Stimulated activated CD4-positive, alpha-beta T cell treated with anti-CD3 and anti-CD28 coated beads, Interleukin-15, amount 100 ng/mL, for 48 hours (primary cell): ENCODE measurements at regions not wholly inside any gene's neighbourhood (a gene's known extent, or its start where the extent isn't known, plus 50 kb on each side); places are given as distances from the start of the nearest gene placed in this dataset.

Experiments used
- DNase-seq, 2 donors: peaks; one replicate each; pipeline ENCODE4 v3.0.0-alpha.2; 2020; ENCODE audit warnings: low read depth in 2 of 2

DNA sequence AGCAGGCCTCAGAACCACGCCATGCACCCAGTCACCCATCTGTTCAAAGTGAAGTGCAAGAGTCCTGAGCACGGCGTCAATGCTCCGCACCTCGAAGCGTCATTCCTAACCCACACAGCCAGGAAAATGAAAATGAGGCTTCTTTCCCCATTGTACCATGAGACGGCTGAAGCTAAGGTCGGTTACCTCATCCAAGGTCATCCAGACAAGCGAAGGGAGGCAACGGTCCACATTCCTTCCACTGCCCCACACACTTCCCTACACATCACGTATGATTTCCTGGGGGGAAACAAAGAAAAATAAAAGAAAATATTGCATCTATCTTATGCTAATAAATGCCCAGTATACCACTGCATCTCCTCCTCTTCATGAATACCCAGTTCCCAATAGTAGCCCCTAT, 113.5 kb upstream of the RAB6C start:
- DNase-seq: no peak

DNA sequence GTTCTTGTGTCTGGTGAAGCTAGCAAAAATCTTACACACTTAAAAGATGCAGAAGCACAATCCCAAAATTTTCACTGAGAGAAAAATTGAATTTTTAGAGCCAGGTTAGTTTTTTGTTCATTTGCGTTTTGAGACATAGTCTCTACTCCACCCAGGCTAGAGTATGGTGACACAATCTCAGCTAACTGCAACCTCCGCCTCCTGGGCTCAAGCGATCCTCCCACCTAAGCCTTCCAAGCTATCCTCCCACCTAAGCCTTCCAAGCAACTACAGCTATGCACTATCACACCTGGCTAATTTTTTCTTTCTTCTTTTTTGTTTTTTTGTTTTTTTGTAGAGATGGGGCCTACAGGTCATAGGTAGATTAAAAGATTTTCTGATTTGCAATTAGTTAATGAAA, 113.1 kb upstream of the RAB6C start:
- no peak for DNase-seq

GRCh38 chr2:129868151-129868550, 111.3 kb upstream of the RAB6C start:
- DNase-seq: no peak

- DNase-seq: no peak
Measured at GRCh38 chr2:129870685-129871241, 108.7 kb upstream of the RAB6C start.

DNA sequence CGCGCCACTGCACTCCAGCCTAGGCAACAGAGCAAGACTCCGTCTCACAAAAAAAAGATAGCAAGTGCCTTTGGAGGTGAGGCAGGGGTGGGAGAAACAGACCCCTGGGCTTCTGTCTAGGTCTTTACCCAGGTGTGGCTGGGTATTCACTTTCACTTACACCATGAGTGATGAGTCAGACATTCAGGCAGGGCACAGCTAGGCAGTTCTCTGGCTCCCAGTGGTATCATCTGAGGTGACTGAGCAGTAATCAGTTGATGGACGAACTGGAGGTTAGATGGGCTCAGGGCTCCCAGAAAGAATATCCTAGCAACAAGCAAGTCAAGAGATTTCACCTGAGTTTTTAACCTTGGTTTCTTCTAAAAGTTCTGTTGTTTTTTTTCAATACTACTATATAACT, 107.0 kb upstream of the RAB6C start:
- DNase-seq: no peak

GRCh38 chr2:129876541-129876940, 102.9 kb upstream of the RAB6C start:
- no peak for DNase-seq

DNA sequence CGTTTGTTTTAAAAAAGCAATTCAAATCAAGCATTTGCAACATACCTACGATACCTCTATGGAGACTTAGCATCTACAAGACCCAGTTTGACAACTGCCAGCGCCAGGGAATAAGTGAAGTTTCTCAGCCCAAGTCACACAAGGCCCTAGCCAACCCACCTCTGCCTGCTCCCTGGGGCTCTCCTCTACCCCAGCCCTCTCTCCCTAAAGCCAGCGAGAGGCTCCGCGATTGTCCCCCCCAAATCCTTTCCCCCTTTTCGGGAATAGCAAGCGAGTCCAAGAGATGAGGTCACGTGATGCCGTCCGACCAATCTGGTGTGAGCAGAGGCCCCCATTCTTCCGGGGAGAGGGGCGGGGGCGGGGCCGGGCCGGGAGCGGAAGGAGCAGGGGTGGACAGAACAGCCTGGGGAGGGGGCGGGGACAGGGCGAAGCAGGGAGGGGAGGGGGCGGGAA, 102.2 kb upstream of the RAB6C start:
- DNase-seq: peak; percentile 60 to 78

DNA sequence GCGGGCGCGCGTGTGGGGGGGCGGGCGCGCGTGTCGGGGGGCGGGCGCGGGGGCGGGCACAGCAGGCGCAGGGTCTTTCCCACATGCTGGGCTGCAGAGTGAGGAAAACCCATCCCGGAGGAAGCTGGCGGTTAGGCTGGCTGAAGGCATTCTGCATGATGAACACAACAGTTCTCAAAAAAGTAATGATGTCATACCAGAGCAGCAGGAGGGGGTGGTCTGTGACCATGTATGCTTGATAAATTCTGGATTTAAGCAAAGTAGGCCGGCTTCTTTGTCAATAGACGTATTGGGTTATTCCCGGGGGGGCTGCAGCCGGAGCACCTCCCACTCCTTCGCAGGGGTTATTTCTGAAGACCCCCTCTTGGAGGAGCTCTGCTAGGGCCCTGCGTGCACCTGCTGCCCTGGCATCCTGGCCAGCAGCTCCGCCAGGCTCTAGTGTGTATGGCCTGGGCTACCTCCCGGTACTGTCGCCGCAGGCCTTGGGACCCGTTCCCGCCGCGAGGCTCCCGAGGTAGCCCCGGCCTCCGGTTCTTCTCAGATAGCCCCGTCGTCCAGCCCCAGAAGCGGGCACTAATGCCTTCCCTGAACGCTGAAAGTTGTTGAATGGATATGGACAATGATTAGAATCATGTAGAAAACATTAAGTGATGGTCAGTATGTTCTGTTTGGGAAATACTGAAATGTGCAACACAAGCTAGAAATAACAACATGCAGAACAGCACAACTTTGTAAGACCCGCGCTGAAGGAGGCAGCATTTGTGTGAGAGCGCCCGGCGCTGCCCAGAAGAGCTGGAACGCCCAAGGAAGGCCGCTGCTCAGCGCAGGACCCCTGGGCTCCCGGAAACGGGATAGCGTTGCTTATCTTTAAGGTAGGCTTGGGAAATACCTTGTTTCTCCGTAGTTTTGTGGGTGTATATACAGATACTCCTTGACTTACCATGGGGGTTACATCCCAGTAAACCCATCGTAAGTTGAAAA, 101.4 kb upstream of the RAB6C start:
- no peak for DNase-seq

GRCh38 chr2:129879614-129880180, 99.8 kb upstream of the RAB6C start:
- no peak for DNase-seq

GRCh38 chr2:129880309-129880708, 99.2 kb upstream of the RAB6C start:
- no peak for DNase-seq

DNA sequence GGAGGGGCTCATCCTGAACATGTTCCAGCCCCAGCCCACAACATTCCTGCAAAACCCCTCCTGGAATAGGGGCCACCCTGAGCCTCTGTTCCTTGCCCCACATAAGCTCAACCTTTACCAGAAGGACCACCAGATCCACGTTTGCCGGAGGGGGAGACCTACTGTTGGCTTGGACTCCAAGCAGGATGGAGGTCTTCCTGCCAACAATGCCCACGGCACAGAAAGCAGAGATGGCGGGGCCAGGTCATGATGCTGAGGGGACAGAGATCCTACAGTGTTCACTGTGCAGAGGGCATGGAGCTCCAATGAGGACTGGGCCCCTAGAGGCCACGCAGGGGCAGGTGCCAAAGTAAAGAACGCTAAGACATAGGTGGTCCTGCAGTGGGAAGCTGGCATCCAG, 98.5 kb upstream of the RAB6C start:
- DNase-seq: no peak

DNA sequence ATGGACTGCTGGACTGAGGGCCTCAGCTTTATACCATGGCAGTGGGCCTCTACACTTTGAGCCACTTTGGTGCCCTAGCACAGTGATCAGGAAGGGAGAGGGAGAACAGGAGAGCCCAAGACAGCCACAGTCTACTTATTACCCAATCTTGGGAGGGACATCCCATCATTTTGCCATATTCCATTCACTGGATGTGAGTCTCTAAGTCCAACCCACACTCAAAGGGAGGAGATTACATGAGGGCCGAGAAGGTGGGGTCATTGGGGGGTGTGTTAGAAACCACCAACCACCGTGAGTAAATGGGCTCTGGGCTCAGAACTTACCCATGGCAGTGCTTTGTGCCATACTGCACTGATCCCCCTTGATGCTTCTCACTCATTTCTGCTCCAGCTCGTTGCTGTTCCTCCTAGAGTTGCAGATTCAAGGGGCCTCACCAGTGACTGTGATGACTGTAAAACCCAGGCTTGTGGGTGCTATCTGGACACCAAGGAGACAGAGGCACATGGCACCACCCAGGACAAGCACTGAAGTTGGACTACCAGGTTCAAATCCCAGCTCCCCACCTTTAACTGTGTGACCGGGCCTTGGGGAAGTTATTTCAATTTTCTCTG, 97.6 kb upstream of the RAB6C start:
- DNase-seq: no peak

- no peak for DNase-seq
Measured at GRCh38 chr2:129882476-129882875, 97.0 kb upstream of the RAB6C start.

DNA sequence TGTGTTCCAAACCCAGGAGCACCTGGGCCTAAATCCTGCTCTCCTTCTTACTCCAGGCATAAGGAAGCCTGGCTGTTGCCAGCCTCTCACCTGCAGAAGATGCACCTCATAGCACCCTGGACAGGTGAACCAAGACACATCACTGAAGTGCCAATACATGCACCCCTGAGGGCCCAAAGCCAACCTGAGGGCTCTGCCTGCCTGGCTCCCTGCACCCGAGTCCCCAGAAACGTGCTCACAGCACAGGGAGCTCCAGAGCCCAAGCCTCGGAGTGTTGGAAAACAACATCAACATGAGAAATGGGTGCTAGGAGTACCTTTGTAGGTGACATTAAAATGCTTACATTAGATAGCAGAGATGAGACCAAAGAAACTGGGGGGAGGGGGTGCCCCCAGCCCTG, 96.3 kb upstream of the RAB6C start:
- DNase-seq: no peak

DNA sequence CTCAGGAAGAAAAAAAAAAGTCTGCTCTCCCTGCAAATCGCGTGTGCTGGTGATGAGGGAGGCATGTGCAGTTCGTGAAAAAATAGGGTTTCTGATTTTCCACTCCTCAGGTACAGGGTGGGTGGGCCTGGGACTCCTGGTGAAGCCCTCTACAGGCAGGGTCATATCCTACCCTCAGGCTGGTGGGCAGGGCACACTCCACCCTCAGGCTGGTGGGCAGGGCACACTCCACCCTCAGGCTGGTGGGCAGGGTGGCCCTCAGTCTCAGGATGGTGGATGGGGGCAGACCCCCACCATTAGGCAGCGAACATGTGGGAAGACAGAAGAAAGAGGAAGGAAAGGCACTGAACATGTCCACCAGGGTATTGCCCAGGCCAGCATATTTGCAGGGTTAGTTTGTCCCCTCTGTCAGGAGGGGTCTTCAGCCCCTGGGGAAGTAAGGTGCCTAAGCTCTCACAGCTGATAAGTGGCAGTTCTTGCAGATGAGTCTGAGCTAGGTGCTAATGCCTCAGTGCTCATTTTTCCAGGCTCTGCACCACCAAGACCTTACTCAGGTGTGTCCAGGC, 95.2 kb upstream of the RAB6C start:
- no peak for DNase-seq

- no peak for DNase-seq
Measured at GRCh38 chr2:129885735-129886134, 93.7 kb upstream of the RAB6C start.

DNA sequence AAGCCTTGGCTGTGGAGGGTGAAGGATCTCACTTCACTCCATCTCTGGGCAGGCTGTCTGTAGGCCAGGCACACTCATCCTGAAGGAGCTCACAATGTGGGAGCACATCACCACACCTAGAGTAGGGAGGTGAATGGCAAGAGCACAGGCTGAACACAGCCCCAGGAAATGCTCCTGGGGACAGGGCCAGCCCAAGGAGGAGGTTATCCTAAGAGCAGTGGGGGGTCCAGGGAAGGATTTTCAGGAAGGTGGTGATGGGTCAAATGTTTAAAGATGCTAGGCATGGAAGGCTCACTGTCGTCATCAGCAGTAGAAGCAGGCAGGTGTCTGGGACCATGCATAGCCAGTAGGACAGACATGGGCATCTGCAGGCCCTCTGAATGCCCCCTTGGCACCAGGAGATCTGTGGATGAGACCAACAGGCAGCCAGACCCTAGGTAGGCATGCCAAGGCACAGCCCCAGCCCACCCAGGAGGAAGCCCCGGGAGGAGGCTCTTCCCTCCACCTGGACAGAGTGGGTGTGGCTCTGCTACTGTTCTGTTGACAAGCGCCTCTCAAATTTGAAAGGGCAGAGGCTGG, 91.7 kb upstream of the RAB6C start:
- DNase-seq: no peak

DNA sequence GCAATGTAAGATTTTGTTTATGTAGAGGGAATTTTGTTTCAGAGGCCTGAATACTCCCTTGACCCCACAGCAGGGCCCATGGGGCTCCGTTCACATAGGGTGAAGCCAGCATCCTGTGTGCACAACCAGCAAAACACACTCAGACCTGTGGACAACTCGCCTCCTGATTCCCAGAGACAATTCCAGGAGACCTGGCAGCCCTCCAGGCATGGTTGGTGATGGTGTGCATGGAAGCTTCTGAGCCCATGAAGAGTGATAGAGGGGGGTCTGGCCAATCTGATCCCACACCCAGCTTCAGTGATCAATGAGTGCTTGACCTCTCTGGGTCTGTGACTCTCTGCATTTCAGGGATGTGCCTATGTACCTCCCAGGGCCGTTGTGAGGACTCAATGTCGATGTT, 91.0 kb upstream of the RAB6C start:
- DNase-seq: no peak

DNA sequence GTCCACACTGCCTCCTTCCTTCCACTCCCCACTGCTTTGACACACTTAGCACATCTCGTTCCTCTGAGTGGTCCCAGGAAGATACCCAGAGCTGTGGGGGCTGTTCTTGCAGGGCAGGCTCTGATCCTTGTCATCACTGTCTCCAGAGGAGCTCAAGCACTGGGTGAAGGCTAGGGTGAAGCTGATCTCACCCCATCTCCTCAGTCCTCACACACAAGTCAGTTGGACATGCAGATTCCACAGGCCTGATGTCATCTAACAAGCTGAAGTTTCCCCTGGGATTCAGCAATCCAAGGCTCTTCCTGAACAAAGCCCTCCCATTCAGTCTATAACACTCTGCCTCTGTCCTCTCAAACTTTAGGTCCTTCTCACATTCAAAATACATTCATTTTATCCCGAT, 90.6 kb upstream of the RAB6C start:
- DNase-seq: no peak

DNA sequence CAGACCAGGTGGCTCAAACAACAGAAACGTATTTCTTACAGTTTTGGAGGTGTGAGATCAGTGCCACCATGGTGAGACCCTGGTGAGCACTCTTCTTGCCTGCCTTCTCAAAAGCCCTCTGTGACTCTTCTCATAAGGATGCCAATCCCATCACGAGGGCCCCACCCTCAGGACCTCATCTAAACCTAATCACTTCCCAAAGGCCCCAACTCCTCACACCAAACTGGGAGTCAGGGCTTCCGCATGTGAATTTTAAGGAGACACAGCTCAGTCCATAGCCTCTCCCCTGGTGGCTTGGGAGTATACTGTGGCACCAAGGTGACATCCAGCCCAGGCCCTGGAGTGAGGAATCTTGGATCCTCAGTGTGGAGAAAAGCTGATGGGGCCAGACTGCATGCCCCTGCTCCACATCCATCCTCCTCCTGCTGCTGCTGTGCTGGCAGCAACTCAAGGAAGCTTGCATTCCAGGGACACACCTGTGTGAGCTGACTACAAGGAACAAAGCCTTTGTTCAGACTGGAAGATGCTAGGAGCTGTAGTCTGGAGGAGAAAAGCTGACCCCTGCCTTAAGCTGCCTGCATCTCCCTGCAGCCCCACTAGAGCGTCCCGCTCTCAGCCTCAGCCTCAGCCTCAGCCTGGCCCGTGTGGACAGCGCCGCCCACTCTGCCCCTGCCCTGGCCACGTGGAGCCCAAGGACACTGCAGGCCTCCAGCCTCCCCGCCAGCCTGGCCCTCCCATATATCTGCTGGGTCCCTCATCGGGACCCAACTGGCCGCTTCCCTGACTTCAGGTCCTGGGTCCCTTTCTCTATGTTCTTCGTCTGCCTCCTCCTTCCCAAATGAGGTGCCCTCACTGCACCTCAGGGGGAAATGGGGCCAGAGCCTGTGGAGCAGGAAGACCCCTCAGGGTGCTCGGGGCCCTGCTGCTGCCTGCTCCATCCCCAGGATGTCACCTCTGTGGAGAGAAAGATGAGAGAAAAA, 87.8 kb upstream of the RAB6C start:
- no peak for DNase-seq

GRCh38 chr2:129892360-129892759, 87.1 kb upstream of the RAB6C start:
- no peak for DNase-seq
